H1 (cell line): ENCODE measurements at regions not wholly inside any gene's neighbourhood (a gene's known extent, or its start where the extent isn't known, plus 50 kb on each side); places are given as distances from the start of the nearest gene placed in this dataset.

Source experiments
- CTCF ChIA-PET: fragments of 300-600 bp; sonication (Branson Sonifier 250); formaldehyde crosslinking; loops from one replicate; lab custom pipeline; 2021; ENCODE audit not compliant: partially characterized antibody; lab: Charles Lee
- POLR2A ChIA-PET: fragments of 300-600 bp; sonication (Branson Sonifier 250); formaldehyde crosslinking; loops from one replicate; lab custom pipeline; 2021; ENCODE audit warnings: inconsistent platforms; ENCODE audit not compliant: partially characterized antibody; lab: Charles Lee
- DNase-seq, 2 experiments: peaks; one replicate each; pipeline versions ENCODE4 v3.0.0 to v3.0.0-alpha.2; 2010 to 2022; ENCODE audit warnings: low spot score in 2 of 2, low read depth in 1 of 2, mixed read lengths in 1 of 2
- FAIRE-seq: peaks from 2 replicates; lab custom pipeline; 2011; peaks lifted over from hg19 to GRCh38; lab: Jason Lieb, UNC
- H2AFZ ChIP-seq: 2 replicates; pipeline ENCODE4 v1.8.1; 2012; ENCODE audit warnings: low read length, inconsistent platforms
- H2AK5ac ChIP-seq: 2 replicates; pipeline ENCODE4 v1.6.1; 2013; ENCODE audit warnings: low read depth, low read length
- H2BK120ac ChIP-seq: replicated peaks from 2 replicates; pipeline ENCODE3; 2013; ENCODE audit warnings: low read depth, low read length, inconsistent platforms
- H2BK12ac ChIP-seq: 2 replicates; pipeline ENCODE4 v1.6.1; 2013; ENCODE audit warnings: low read depth, low read length
- H2BK15ac ChIP-seq: 2 replicates; pipeline ENCODE4 v1.6.1; 2013; ENCODE audit warnings: low read length
- H2BK20ac ChIP-seq: 2 replicates; pipeline ENCODE4 v1.6.1; 2013; ENCODE audit warnings: low read length
- H2BK5ac ChIP-seq: 2 replicates; pipeline ENCODE4 v1.6.1; 2013; ENCODE audit warnings: low read depth, low read length
- H3K14ac ChIP-seq: 2 replicates; pipeline ENCODE4 v1.6.1; 2013; ENCODE audit warnings: inconsistent platforms; ENCODE audit not compliant: insufficient read length
- H3K18ac ChIP-seq: 2 replicates; pipeline ENCODE4 v1.6.1; 2013; ENCODE audit warnings: low read length; ENCODE audit errors: extremely low read depth
- H3K23ac ChIP-seq: 2 replicates; pipeline ENCODE4 v1.6.1; 2013; ENCODE audit warnings: inconsistent platforms; ENCODE audit not compliant: insufficient read length
- H3K23me2 ChIP-seq: 2 replicates; pipeline ENCODE4 v1.6.1; 2013; ENCODE audit warnings: low read depth, low read length
- H3K27ac ChIP-seq: 2 replicates; pipeline ENCODE4 v1.6.1; 2011; ENCODE audit warnings: low read depth, low read length, inconsistent platforms
- H3K27me3 ChIP-seq, 4 experiments: replicated peaks in 1 of 4; 1 replicate in 1 of 4; 2 replicates in 3 of 4; pipeline versions ENCODE4 v1.6.1 to v1.8.1; 2011 to 2013; ENCODE audit warnings: low read length in 3 of 4, mild to moderate bottlenecking in 3 of 4, inconsistent platforms in 2 of 4, mixed read lengths in 2 of 4, moderate library complexity in 1 of 4; ENCODE audit not compliant: control insufficient read depth in 3 of 4, insufficient read depth in 3 of 4; ENCODE audit errors: extremely low read depth in 1 of 4
- H3K36me3 ChIP-seq, 4 experiments: 2 replicates each; pipeline versions ENCODE4 v1.6.1 to v1.8.1; 2011 to 2013; ENCODE audit warnings: mild to moderate bottlenecking in 4 of 4, low read length in 3 of 4, moderate library complexity in 2 of 4, control low read depth in 1 of 4, inconsistent platforms in 1 of 4; ENCODE audit not compliant: insufficient read depth in 4 of 4, control insufficient read depth in 2 of 4
- H3K4ac ChIP-seq: replicated peaks from 2 replicates; pipeline ENCODE3; 2013; ENCODE audit warnings: low read length, low read depth, mixed read lengths, inconsistent platforms; ENCODE audit not compliant: insufficient read length
- H3K4me1 ChIP-seq, 4 experiments: replicated peaks in 1 of 4; 1 replicate in 1 of 4; 2 replicates in 3 of 4; pipeline versions ENCODE4 v1.6.1 to v1.8.1; 2011 to 2013; ENCODE audit warnings: low read length in 3 of 4, inconsistent platforms in 2 of 4, mixed read lengths in 1 of 4; ENCODE audit not compliant: insufficient read depth in 4 of 4, control insufficient read depth in 3 of 4
- H3K4me2 ChIP-seq, 2 experiments: 2 replicates each; pipeline versions ENCODE4 v1.6.1 to v1.8.1; 2011 to 2013; ENCODE audit warnings: low read depth in 2 of 2, low read length in 2 of 2, control low read depth in 1 of 2, inconsistent platforms in 1 of 2, mild to moderate bottlenecking in 1 of 2; ENCODE audit not compliant: insufficient read depth in 1 of 2
- H3K4me3 ChIP-seq, 4 experiments: fragments of 200-600, 300-600 bp in 1 of 4; sonication (generic), shearing (Covaris generic), sonication (Bioruptor Twin) in 1 of 4; 2 replicates each; pipeline versions ENCODE4 v1.5.1 to v1.8.1; 2011 to 2016; ENCODE audit warnings: low read length in 4 of 4, low read depth in 3 of 4, control low read depth in 2 of 4, inconsistent platforms in 2 of 4, mild to moderate bottlenecking in 2 of 4, mixed read lengths in 1 of 4, moderate library complexity in 1 of 4; ENCODE audit not compliant: insufficient read depth in 2 of 4; ENCODE audit errors: extremely low read depth in 1 of 4
- H3K56ac ChIP-seq: replicated peaks from 2 replicates; pipeline ENCODE3; 2013; ENCODE audit warnings: low read depth, mild to moderate bottlenecking, mixed read lengths, low read length, inconsistent platforms; ENCODE audit not compliant: insufficient read length
- H3K79me1 ChIP-seq: 2 replicates; pipeline ENCODE4 v1.6.1; 2013; ENCODE audit warnings: low read depth, low read length, control low read depth
- H3K79me2 ChIP-seq, 2 experiments: 2 replicates each; pipeline versions ENCODE4 v1.6.1 to v1.8.1; 2012 to 2013; ENCODE audit warnings: low read length in 2 of 2, mild to moderate bottlenecking in 2 of 2, inconsistent platforms in 1 of 2; ENCODE audit not compliant: insufficient read depth in 2 of 2, control insufficient read depth in 1 of 2
- H3K9ac ChIP-seq, 4 experiments: replicated peaks in 1 of 4; 1 replicate in 1 of 4; 2 replicates in 3 of 4; pipeline versions ENCODE4 v1.6.1 to v1.8.1; 2011 to 2013; ENCODE audit warnings: low read depth in 3 of 4, low read length in 3 of 4, control low read depth in 2 of 4, mild to moderate bottlenecking in 2 of 4, moderate library complexity in 2 of 4, inconsistent platforms in 1 of 4; ENCODE audit errors: extremely low read depth in 1 of 4
- H3K9me3 ChIP-seq, 2 experiments: 2 replicates each; pipeline versions ENCODE4 v1.6.1 to v1.8.1; 2012 to 2013; ENCODE audit warnings: mild to moderate bottlenecking in 2 of 2, moderate library complexity in 2 of 2, control low read depth in 1 of 2, inconsistent platforms in 1 of 2, low read depth in 1 of 2, low read length in 1 of 2, mixed read lengths in 1 of 2; ENCODE audit not compliant: insufficient read depth in 2 of 2
- H4K20me1 ChIP-seq, 2 experiments: replicated peaks in 1 of 2; 2 replicates each; pipeline versions ENCODE3 to v1.8.1; 2011 to 2013; ENCODE audit warnings: inconsistent platforms in 2 of 2, low read length in 2 of 2, mild to moderate bottlenecking in 1 of 2; ENCODE audit not compliant: insufficient read depth in 2 of 2, control insufficient read depth in 1 of 2
- H4K5ac ChIP-seq: 2 replicates; pipeline ENCODE4 v1.6.1; 2013; ENCODE audit warnings: low read length, low read depth, mixed read lengths, inconsistent platforms; ENCODE audit not compliant: insufficient read length
- H4K8ac ChIP-seq: 2 replicates; pipeline ENCODE4 v1.8.0; 2013; ENCODE audit warnings: mild to moderate bottlenecking, moderate library complexity, low read length, inconsistent platforms; ENCODE audit not compliant: insufficient read depth; ENCODE audit errors: extremely low read depth
- H4K91ac ChIP-seq: replicated peaks from 2 replicates; pipeline ENCODE3; 2013; ENCODE audit warnings: low read length, mixed read lengths, inconsistent platforms; ENCODE audit not compliant: insufficient read length
- BACH1 ChIP-seq: IDR thresholded peaks from 2 replicates; pipeline ENCODE4 v1.6.1; 2012; ENCODE audit warnings: low read length, improper control_type of control experiment
- BCL11A ChIP-seq, 2 experiments: IDR thresholded peaks; one replicate each; pipeline ENCODE4 v1.6.1; 2011; ENCODE audit warnings: low read depth in 2 of 2, low read length in 2 of 2, mild to moderate bottlenecking in 2 of 2
- BRCA1 ChIP-seq: IDR thresholded peaks from 2 replicates; pipeline ENCODE4 v1.6.1; 2012; ENCODE audit warnings: low read depth, low read length, improper control_type of control experiment
- CHD2 ChIP-seq: IDR thresholded peaks from 2 replicates; pipeline ENCODE4 v1.6.1; 2012; ENCODE audit warnings: low read length, improper control_type of control experiment
- EGR1 ChIP-seq: IDR thresholded peaks from 2 replicates; pipeline ENCODE4 v1.6.1; 2011; ENCODE audit warnings: low read depth, low read length, borderline replicate concordance
- RAD21 ChIP-seq, 2 experiments: IDR thresholded peaks in 1 of 2; conservative IDR thresholded peaks in 1 of 2; 2 replicates each; pipeline ENCODE4 v1.6.1; 2011; ENCODE audit warnings: low read depth in 2 of 2, low read length in 2 of 2, improper control_type of control experiment in 1 of 2, inconsistent platforms in 1 of 2, mild to moderate bottlenecking in 1 of 2, moderate library complexity in 1 of 2
- RBBP5 ChIP-seq: IDR thresholded peaks from 2 replicates; pipeline ENCODE4 v1.7.1; 2012; ENCODE audit warnings: low read depth, mild to moderate bottlenecking, inconsistent platforms, low read length, moderate library complexity, borderline replicate concordance
- RNF2 ChIP-seq: fragments of 200-900, 300-1000 bp; sonication (generic); IDR thresholded peaks from 2 replicates; pipeline ENCODE4 v1.7.1; 2016; ENCODE audit warnings: borderline replicate concordance, low read depth, mild to moderate bottlenecking, antibody characterized with exemption, low read length; ENCODE audit not compliant: poor library complexity, severe bottlenecking; ENCODE audit errors: missing control alignments
- SIN3A ChIP-seq, 2 experiments: IDR thresholded peaks in 1 of 2; conservative IDR thresholded peaks in 1 of 2; 2 replicates each; pipeline ENCODE4 v1.6.1; 2011 to 2012; ENCODE audit warnings: low read length in 2 of 2, improper control_type of control experiment in 1 of 2, low read depth in 1 of 2, mild to moderate bottlenecking in 1 of 2
- SIX5 ChIP-seq: IDR thresholded peaks from 2 replicates; pipeline ENCODE4 v1.6.1; 2011; ENCODE audit warnings: mild to moderate bottlenecking, low read depth, low read length
- SP2 ChIP-seq: IDR thresholded peaks from 2 replicates; pipeline ENCODE4 v1.6.1; 2012; ENCODE audit warnings: mild to moderate bottlenecking, low read length, inconsistent platforms
- TAF1 ChIP-seq: IDR thresholded peaks from 2 replicates; pipeline ENCODE4 v1.6.1; 2011; ENCODE audit warnings: mild to moderate bottlenecking, low read depth, low read length
- TBP ChIP-seq: IDR thresholded peaks from 2 replicates; pipeline ENCODE4 v1.6.1; 2011; ENCODE audit warnings: low read depth, low read length, improper control_type of control experiment
- TF ChIP-seq, protein P1 (sequence below): IDR thresholded peaks from 2 replicates; pipeline ENCODE4 v1.6.1; 2011; ENCODE audit warnings: low read length, improper control_type of control experiment
- TF ChIP-seq, protein P2 (sequence below): IDR thresholded peaks from 2 replicates; pipeline ENCODE4 v1.6.1; 2012; ENCODE audit warnings: inconsistent platforms

DNA sequence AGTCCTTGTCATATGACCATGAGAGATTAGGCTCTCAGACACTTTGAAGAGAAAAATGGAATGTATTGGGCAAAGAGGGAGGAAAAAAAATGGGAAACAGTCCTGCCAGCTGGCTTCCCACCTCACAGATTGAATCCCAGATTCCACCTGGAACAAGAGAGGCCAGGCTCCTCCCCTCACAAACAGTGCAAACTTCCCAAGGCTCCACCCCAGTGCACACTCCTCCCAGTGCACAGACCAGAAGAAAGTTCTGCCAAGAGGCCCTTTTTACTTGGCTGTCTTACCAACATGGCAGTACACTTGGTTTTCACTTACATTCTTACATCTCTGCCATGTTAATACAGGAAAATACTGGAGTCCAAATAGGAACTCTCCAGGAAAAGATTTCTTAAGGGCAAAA, 202.3 kb downstream of the AHR start:
- Histone ChIP-seq H3K36me3 (no peaks in the 10 kb centered on the region), H2BK15ac (no peak overlapping the region), H3K4ac (no peak overlapping the region), H3K14ac (no peak overlapping the region), H4K8ac (no peak overlapping the region), H3K27ac (no peak overlapping the region), H2BK120ac (no peak overlapping the region), H3K23me2 (no peaks in the 10 kb centered on the region), H3K56ac (no peak overlapping the region), H4K91ac (no peak overlapping the region), H3K23ac (no peak overlapping the region), H3K4me3 (no peak overlapping the region), H3K4me1 (peaks cover 4 to 14% (median 9%) of the 10 kb centered on the region in 4 experiments), H3K9me3 (no peaks in the 10 kb centered on the region), H2AFZ (no peak overlapping the region), H3K79me2 (no peaks in the 10 kb centered on the region), H3K18ac (no peak overlapping the region), H2BK20ac (no peak overlapping the region; the same call in 1 of the 2 replicates), H2AK5ac (no peak overlapping the region), H3K9ac (no peak overlapping the region), H2BK5ac (no peak overlapping the region), H2BK12ac (no peak overlapping the region), H4K5ac (no peak overlapping the region), H4K20me1 (no peaks in the 10 kb centered on the region), H3K27me3 (no peaks in the 10 kb centered on the region), H3K4me2 (no peak overlapping the region), H3K79me1 (no peaks in the 10 kb centered on the region)
- ChIA-PET CTCF (interaction anchor here (1.2 kb wide), 1 partner anchor 438 kb away, joined by 3 read pairs; no protein-coding TSS in a partner anchor), POLR2A (no interaction called here)
- DNase-seq, result no peak
- FAIRE-seq, result no peak
- TF ChIP-seq SIX5 (no peak), TBP (no peak), RBBP5 (no peak), RAD21 (IDR thresholded peaks at IDR 0.05 in 1 of 2, conservative IDR thresholded peaks at IDR 0.05 in 1 of 2; ENCODE audit: low read depth in 2 of 2, low read length in 2 of 2) (no peak), BCL11A (IDR thresholded peaks at IDR 0.05; ENCODE audit: low read depth in 2 of 2, low read length in 2 of 2) (no peak), CHD2 (no peak), EGR1 (no peak), SP2 (no peak), BACH1 (no peak), TAF1 (no peak), RNF2 (no peak), SIN3A (conservative IDR thresholded peaks at IDR 0.05 in 1 of 2, IDR thresholded peaks at IDR 0.05 in 1 of 2; ENCODE audit: low read depth in 1 of 2, low read length in 2 of 2) (no peak), BRCA1 (no peak)
- TF ChIP-seq, protein P1, sequence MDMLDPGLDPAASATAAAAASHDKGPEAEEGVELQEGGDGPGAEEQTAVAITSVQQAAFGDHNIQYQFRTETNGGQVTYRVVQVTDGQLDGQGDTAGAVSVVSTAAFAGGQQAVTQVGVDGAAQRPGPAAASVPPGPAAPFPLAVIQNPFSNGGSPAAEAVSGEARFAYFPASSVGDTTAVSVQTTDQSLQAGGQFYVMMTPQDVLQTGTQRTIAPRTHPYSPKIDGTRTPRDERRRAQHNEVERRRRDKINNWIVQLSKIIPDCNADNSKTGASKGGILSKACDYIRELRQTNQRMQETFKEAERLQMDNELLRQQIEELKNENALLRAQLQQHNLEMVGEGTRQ, result no peak
- TF ChIP-seq, protein P2, sequence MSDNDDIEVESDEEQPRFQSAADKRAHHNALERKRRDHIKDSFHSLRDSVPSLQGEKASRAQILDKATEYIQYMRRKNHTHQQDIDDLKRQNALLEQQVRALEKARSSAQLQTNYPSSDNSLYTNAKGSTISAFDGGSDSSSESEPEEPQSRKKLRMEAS, result no peak
